SIG-M5 (cell line): ENCODE measurements at regions not wholly inside any gene's neighbourhood (a gene's known extent, or its start where the extent isn't known, plus 50 kb on each side); places are given as distances from the start of the nearest gene placed in this dataset.
"Not testable (repeated sequence)": the region's sequence is repeated elsewhere in the genome, so short reads cannot be mapped to it uniquely, and the experiment has no call there.

Experiments used
- DNase-seq: peaks from one replicate; lab custom pipeline; 2025; lab: John Stamatoyannopoulos, UW

DNA sequence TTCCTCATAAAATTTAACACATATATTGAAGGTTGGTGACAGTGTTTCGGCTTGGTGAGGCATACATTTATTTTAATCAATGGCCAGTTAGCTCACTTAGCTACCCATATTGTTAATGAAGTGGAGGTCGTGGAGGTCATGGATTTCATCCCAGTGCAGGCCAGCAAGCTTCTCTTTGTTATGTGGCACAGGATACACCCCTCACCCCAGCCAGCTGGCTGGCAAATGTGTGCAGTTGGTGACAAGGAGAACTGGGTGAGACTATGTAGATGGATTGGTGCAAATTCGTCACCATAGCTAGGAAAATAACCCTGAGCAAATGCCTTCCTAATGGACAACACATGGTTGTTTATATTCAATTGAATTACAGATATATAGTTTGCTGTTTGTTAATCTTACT, 50.5 kb upstream of the FOXP2 start:
- no peak for DNase-seq

DNA sequence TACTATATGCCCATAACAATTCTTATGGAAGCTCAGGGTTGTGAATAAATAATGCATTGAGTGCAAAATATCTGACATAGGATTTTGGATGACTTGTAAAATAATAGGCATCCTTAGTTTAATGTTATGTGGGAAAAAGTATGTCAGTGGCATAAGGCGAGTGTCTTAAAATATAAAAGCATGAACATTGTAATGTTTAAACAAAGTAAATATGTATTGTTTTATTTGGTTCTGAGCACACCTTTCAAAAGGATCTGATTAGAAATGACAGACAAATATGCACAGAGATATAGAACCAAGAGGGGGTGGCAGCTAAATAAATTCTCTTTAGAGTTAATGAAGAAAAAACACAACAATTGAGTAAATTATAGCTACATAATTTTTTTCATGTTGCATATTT, 51.3 kb upstream of the FOXP2 start:
- DNase-seq: no peak

GRCh38 chr7:114358911-114359310, 55.7 kb upstream of the FOXP2 start:
- DNase-seq: no peak

DNA sequence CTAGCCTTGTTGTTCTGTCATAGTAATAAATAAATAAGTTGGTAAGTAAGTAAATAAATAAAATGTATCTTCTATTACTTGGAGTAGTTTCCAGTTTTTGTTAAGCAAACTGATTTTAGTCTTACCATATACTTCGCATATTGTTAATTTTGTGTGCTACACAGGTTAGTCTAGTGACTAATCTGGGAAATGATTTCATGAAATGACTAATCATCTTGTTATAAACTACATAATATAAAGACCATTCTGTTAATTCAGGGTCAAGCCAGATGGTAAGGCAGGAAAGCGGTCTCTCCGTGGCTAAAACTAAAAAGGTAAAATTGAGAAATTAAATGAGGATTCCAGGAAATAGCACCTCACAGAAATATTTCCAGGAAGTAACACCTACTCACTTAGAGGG, 58.5 kb upstream of the FOXP2 start:
- no peak for DNase-seq

GRCh38 chr7:114354306-114354705, 60.3 kb upstream of the FOXP2 start:
- no peak for DNase-seq

DNA sequence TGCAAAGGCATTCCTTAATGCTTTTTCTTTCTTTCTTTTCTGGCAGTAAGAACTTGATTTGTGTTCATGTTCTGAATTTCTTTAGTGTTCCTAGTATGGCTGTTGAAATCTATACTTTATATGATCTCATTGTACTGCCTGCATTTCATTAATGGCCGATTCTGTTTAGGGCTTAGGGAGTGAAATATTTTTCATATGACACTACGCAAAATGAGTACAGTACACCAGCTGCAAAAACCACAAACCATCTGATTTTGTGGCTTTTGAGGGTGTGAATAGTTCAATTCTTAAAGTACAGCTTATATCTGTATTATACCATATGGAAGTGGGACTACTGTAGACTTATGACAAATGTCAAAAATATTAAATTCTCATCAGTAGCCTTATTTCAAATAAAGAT, 69.1 kb upstream of the FOXP2 start:
- no peak for DNase-seq

GRCh38 chr7:114343949-114344708, 70.5 kb upstream of the FOXP2 start:
- DNase-seq: no peak

DNA sequence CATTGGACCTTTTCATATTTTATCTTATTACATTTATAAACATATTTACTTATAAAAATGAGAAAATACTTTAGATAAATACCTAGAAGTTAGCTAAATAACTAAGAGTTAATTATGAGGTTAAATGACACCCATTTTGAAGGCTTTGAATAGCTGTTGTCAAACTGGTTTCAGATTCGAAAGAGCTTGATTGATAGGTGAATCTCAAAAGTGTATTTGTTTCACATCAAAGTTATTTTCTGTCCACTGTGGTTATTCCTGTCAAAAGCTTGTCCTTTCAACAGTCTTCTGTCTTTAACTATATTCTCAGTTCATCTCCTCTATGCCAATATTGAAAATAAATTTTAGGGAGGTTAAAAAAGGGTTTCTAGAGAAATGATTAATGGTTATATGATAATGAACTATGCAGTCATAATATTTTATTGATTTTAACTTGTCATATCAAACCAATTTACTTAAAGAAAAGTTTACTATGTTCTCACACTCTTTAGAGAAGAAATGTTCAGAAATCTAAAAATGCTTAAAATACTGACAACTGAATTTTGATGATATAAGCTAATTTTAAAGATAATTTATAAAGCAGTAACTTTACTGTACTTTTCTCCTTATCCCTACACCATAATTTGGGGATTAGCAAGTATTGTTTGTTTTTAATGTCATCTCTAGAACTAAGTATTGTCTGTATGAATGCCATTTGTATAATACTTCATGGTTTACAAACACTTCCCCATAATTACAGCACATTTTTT, 72.0 kb upstream of the FOXP2 start:
- DNase-seq: no peak

DNA sequence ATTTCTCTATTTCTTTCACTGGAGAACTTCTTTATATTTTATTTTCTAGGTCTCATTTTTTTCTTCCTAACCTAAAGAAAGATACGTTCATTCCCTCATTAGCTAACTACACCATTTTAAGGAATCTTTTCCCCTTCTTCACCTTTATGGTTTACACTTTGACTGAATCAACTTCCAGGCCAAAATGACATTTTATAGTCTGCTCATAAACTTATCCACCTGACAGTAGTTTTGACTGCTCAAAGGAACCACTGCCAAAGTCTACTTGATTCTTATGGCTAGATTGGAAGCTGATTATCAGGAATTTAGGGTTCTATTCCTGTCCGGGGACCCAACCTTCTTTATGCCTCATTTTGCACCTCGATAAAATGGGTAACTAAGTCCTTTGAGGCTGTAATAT, 73.0 kb upstream of the FOXP2 start:
- DNase-seq: no peak

GRCh38 chr7:114334989-114335388, 79.6 kb upstream of the FOXP2 start:
- DNase-seq: no peak

DNA sequence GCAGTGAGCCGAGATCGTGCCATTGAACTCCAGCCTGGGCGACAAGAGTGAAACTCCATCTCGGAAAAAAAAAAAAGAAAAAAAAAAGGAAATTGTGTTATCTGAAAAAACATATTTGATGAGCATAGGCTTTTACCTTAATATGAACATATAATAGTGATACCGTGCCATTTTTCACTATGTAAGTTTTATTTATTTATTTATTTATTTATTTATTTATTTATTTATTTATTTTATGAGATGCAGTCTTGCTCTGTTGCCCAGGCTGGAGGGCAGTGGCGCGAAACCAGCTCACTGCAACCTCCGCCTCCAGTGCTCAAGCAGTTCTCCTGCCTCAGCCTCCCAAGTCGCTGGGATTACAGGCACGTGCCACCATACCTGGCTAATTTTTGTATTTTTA, 85.2 kb upstream of the FOXP2 start:
- DNase-seq: not testable (repeated sequence)

DNA sequence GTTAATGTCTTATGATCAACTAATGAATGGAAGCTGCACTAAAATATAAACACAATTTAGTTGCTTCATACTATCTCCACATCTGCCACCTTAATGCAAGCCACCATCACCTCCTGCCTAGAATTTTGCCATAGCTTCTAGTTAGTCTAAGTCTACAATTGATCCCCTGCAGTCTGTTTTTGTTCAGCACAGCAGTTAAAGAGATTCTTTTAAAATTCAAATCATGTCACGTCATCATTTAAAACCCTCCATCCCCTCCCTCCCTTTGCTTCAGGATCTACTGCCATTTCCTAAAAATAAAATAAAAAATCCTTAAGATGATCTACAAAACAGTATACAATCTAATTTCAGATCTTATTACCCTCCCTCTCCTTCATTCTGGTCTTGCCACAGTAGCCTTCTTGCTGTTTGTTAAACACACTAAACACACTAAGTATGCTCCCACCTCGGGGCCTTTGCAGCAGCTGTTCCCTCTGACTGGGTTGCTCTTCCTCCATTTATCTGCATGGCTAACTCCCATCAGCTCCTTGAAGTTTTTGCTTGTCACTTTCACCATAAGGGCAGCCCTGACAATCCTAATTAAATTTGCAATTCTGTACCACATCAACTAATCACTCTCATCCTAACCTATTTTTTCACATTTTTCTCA, 97.0 kb upstream of the FOXP2 start:
- DNase-seq: no peak

DNA sequence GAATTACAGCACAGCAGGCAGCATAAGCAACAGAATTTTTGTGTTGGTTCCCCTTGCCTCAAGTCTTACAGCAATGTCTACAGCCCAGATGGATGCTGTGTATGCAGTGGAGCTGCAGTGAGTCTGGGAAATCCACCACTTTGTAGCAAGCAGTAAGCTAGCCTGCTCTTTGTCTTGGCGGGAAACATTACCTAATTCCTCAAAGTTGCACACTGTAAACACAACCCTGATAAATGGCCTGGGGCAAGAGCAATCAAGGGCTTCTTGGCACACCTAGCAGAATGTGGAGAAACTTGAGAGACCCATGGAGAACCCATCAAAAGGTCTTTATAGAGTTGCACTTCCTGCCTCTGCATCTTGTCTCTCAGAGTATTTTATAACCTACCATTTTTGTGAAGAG, 102.0 kb upstream of the FOXP2 start:
- DNase-seq: no peak

DNA sequence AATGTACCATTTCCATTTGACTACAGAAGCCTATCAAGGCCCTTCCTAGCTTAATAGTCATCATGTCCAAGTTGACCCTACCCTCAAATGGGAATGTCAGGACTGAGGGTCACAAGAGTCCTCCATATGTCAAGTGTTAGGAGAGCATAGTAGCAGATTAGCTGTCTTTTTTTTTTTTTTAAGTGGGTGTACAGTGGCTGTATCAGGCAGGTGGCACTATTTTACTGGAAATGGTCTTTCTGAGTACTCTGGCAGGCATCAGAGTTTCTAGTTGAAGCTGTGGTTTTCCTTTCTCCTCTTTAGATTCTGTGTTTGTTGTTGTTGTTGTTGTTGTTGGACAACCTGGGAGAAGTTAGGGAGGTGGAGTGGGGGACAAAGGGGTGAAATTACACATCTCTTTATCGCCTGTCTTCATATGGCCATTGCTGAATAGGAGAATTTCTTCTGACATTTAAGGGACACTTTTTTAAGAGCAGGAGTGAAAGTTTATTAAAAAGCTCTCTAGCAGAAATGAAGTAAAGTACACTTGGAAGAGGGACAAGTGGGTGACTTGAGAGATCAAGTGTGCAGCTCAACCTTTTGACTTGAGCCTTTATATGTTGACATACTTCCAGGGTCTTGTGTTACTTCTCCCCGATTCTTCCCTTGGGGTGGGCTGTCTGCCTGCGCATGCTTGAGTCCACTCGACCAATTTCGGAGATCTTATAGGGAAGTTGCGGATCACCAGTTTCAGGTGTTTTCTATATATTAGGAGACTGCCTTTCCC, 104.1 kb upstream of the FOXP2 start:
- no peak for DNase-seq

GRCh38 chr7:114309729-114310128, 104.9 kb upstream of the FOXP2 start:
- DNase-seq: no peak

- DNase-seq: no peak
Observed at GRCh38 chr7:114303301-114303700, 111.3 kb upstream of the FOXP2 start.

DNA sequence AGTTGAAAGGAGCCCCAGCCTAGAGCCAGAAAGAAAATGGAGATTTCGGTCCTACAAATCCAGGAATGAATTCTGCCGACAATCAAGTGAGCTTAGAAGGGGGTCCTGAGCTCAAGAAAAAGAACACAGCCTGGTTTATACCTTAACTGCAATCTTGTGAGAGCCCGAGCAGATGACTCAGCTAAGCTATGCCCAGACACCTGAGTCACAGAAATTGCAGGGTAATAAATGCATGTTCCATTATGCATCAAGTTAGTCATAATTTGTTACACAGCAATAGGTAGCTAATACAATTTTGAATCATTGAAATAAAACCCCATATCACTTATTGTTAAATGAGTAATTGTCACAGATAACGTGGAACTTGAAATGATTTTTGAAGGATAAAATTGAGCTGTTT, 111.8 kb upstream of the FOXP2 start:
- no peak for DNase-seq

GRCh38 chr7:114298011-114298410, 116.6 kb upstream of the FOXP2 start:
- DNase-seq: no peak

DNA sequence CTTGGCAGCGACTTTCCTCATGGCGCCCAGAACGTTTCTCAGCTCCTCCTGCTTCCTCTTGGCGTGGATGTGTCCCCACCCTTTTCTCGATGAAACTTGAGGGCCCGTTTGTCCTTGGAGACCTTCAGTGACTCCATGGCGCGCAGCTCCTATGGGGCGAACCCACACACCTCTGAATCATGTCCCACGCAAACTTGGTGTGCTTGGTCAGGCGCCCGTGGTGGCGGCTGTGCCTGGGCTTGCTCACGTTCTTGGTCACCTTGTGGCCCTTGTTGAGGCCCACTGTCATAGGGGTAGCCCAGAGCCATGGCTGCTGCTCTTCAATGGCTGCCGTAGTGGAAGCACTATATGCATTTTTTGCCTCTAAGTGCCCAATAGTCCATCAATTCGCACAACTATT, 117.5 kb upstream of the FOXP2 start:
- DNase-seq: no peak

- no peak for DNase-seq
Observed at GRCh38 chr7:114295522-114295921, 119.1 kb upstream of the FOXP2 start.

DNA sequence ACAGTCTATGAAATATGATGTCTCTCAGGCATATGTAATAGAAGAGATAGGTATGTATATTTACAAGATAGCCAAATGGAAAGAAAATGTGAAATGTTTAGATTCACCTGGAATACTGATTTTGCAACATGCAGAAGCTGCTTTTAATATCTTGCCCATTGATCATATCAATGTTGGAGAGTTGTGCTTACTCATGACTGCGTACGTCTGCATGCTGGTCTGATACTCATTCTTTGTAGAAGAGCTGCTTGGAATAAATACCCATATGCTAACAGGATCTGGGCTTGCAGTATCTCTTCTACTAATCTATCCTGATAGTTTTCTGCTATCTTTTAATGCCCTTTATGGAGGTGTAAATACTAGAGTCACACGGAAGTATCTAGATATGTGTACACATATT, 120.6 kb upstream of the FOXP2 start:
- no peak for DNase-seq

- no peak for DNase-seq
Observed at GRCh38 chr7:114293289-114294012, 121.2 kb upstream of the FOXP2 start.
